ENCODE measurements at regions not wholly inside any gene's neighbourhood (a gene's known extent, or its start where the extent isn't known, plus 50 kb on each side); places are given as distances from the start of the nearest gene placed in this dataset.
"Not testable (repeated sequence)": the region's sequence is repeated elsewhere in the genome, so short reads cannot be mapped to it uniquely, and the experiment has no call there.

DNA sequence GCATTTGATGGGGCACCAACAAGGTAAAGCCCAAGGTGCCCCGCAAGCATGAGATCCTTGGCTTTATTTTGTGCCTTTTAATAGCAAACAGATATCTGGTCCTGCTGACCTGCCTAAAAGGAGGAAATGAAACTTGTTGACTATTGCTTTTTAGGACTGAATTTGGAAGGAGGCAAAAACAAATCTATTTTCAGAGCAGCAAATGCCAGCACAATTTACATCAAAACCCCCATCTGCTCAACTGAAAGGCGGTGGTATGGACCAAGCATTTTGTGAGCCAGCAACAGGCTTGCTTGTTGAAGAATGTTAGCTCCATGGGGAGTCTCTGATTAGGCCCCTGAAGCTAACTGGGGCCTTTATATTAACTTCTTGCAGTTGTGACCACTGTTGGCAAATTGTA is 192.6 kb upstream of the E2F8 start:
- no peak for DNase-seq (ENCODE audit: low read depth)

DNA sequence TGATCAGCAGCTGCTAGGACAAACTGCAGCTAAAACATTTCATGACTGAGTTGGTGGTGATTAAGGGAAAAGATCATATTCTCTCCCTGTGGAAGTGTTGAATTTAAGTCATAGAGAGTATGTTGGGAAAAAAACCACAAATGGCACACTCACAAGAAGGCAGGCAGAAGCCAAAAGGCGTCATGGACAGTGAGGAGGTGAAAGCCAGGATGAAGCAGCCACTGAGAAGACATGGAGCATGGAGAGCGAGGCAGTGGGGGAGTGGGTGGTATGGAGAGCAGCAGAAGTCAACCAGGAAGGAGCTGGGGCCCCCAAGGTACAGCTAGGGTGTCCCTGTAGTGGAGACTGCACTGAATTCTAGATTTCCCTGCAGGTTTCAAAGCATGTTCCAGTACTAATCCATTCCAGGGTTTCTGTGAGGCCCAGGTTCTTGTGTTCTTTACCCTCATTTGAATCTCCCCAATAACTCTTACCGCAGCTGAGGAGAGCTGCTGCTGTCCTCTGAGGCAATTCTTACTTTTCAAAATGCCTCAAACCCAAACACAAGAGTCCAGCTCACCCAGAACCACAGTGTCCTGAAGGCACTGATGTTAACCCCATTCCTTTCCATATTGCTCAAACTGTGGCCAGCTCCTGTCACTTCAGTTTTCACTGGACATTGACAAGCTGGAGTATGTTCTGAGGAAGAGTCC is 191.8 kb upstream of the E2F8 start:
- DNase-seq (ENCODE audit: low read depth), result no peak

DNA sequence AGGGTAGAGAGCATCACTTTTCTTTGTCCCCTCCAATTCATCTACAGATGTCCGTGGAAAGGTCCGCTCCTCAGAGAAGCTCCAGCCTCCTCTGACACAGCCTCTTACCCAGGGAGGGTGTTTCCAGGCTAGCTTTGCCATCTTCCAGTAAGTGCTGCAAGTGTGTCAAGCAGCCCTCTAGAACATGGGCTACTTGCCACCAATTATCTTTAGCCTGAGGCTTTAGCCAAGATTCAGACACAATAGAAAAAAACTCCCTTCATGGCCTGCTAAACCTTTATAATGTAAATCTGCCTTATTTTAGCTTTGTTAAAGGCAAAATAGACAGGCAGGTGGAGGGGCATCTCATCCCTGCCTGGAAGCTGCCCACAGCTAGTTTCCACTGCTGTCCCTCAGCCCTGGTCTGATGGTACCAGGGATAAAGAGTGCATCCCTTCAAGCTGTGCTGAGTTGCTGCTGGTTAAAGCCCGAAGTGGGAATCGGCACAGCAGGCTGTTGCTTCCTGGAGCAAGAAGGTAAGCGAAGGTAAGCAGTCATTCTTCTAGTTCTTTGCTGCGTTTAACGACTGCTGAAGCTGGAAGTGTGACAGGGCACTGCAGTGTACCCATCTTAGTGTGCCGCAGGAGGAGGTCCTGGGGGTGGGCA is 190.1 kb upstream of the E2F8 start:
- no peak for DNase-seq (ENCODE audit: low read depth)

DNA sequence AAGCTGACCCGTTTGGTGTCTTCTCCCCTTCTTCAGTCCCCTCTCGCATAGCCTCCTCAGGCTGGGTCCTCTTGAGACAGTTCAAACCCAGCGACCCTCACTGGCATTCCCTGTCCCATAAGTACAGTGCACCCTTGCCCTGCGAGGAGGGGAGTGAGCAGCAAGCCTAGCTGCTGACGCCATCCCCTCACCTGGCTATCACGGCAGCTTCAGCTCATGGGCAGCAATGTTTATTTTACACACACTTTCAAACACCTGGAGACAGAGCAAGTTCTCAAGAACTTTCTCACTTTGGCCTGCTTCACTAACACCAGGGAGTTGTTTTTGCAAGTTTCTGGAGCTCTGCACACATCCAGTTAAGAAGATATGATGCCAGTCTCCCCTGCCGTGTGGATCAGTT is 189.6 kb upstream of the E2F8 start:
- DNase-seq (ENCODE audit: low read depth), result no peak

DNA sequence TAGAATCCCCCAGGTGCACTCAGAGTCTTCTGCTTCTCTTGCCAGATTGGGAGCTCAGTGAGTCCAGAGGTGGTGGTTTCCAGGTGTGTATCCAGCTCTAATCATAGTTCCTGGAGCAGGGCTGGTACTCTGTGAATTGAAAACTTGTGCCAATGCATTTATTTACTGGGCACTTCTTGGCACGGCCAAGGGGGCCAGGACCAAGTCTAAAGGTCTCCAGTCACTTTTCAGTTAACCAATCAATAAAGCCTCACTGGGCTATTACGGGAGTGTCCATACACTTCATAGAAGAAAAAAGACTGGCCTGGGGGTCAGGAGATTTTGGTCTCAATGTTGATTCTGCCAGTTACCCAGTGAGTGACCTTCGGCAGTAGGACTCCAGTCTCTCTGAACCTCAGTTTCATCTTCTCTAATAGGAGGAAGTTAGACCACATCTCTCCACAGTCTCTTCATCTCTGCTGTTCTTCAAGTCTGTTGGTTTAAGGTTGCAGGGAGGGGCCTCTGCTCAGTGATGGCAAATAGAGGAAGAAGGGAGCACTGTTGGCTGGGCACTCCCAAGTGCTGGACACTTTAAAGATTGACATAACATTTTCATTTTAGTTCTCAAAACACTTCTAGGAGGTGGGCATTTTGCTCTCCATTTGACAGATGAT is 188.5 kb upstream of the E2F8 start:
- no peak for DNase-seq (ENCODE audit: low read depth)

DNA sequence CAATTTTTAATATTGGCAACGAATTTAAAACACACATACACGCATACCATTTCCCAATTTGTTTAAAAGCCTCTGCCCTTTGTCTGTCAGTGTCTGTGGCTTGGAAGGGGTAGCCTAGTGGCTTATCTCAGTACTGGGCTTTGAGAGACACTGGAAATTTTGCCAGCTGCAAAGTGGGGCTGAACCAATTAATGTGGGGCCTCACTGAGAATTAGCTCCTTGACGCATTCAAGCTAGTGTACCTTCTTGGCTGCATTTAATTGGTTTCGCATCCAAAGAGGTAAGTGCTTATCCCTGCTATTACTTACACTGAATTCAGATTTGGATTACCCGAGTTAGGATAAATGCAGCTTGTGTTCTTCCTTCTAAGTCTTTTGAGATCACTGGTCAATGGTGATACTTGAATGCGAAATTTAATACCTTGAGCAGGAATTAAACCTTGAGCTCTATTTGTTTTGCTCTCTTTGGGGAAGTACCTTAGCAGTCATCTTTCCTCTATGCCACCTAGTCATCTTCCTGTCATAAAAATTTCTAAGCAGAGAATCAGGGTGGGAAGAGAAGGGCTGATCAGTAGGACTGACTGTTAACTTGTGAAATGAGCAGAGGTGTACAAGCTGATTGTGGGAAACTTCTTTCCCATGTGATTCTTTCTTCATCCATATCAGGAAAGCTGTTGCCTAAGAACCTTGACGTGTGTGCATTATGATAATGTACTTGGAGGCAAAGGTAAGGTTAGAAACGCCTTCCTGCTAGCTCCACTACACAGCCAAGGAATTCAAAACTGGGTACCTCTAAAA is 187.7 kb upstream of the E2F8 start:
- DNase-seq (ENCODE audit: low read depth), result no peak

DNA sequence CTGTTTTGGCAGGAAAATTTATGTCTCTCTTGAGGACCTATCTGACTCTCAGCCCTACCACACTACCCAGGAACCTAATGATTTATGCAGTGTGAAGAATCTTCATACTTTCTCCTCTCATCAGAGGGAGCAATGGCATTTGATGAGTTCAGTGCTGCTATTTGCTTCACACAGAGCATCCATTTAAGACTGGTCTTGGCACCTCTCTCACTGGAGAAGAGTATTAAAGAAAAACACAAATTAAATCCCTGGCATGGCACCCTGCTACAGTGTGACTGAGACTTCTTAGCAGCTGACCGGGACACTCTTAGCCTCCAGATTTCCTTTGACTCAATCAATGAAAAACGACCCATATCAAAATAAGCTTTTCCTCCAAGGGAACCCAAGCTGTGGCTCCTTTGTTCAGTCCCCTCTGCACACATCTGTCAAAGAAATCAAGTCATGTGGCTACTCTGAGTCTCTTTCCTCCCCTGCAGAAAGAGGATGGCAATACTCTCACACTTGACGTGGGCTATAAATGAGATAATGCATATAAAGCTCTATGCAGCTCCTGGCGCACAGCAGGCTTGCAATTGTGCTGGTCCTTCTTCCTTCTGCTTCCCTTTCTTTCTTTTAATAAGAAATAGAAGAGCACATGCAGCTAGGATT is 186.1 kb upstream of the E2F8 start:
- no peak for DNase-seq (ENCODE audit: low read depth)

DNA sequence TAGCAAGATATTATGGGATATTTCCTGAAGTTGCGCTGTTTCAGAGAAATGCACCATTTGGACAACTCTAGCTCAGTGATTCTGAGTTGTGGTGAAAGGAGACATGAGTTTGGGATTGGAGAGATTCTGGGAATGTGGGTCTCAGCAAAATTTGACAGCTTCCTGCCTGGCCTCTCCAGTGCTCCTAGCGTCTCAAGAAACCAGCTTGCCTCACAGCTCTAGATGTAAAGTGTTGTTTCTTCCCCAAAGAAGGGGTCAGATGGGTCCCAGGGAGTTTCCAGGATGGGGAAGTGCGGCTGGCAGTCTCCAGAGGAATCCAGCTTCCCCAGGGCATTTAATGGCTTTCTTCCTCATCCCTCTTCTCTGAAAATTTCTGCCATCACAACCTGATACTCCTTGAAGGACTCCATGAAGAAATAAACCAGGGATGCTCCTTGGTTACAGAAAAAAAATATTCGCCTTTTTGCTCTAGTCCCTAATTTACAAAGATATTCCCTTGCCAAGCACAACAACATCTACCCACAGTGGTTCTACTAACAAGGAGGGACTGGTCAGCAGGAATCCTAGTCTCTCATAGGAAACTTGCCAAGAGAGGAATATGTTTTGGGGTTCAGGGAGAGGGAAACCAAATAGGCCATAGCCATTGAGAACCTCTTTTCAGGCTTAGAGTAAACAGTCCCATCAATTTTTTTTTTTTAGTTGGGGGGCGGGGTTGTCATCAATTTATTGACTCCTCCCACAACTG is 185.4 kb upstream of the E2F8 start:
- no peak for DNase-seq (ENCODE audit: low read depth)

DNA sequence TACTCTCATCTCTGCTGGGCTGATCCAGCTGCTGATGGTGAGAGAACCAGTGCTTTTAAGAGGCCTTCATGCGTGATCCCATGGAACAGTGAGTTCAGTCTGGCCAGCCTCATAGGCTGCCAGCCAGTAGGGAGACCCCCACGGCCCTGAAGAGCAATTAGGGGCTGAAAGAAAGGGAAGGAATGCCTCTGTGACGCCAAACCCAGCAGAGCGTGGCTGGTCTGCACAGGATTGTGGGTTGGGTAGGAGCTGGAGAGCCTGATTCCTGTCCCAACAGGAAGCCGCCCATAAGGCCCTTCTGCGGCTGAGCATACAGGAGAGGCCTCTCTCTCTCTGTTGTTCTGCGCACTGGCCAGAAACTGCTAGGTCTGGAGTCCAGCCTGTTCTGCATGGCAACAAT is 181.5 kb upstream of the E2F8 start:
- DNase-seq (ENCODE audit: low read depth), result no peak

DNA sequence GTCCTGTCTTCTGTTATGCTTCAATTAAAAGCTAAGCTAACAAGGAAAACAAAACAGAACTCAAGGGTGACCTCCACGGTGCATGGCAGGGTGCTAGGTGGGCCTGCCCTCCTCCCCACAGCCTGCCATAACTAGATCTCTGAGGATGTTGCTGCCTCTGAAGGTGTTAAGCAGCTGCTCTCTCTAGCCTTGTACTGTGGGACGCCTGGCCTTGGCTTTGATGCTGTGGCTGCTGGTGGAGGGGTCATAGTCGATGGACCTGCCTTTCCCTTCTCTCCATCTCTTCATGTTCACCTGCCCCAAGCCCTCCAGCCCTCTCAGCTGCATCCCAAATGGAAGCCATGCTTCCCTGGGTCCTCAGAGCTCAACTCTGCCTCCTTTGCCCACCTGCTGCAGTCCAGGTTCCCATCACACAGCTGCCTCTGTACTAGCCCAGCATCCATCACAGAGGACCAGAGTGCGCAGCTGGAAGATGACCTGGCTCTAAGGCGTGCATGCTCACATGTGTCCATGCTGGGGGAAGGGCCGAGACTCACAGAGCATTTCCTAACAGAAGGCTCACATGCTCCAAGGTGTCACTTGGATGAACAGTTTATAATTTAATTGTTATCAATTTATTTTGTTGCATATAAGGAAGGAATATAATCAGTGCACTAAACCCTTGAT is 180.3 kb upstream of the E2F8 start:
- no peak for DNase-seq (ENCODE audit: low read depth)

DNA sequence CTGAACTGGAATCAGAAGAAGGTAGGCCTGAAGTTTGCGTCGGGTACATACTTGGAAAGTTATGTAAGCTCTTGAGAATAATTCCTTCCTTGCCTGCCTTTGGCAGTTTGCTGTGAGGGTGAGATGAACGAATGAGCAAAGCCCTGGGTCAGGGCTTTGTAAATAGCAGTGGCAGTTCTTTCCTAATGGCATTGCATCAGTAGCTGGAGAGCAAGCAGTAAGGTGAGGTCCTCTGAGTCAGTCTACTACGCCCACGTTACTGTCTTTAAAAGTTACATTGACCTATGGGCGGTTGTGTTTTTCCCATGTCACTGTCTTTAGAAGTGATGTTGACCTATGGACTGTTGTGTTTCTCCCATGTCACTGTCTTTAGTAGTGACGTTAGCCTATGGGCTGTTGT is 179.1 kb upstream of the E2F8 start:
- DNase-seq (ENCODE audit: low read depth), result no peak

DNA sequence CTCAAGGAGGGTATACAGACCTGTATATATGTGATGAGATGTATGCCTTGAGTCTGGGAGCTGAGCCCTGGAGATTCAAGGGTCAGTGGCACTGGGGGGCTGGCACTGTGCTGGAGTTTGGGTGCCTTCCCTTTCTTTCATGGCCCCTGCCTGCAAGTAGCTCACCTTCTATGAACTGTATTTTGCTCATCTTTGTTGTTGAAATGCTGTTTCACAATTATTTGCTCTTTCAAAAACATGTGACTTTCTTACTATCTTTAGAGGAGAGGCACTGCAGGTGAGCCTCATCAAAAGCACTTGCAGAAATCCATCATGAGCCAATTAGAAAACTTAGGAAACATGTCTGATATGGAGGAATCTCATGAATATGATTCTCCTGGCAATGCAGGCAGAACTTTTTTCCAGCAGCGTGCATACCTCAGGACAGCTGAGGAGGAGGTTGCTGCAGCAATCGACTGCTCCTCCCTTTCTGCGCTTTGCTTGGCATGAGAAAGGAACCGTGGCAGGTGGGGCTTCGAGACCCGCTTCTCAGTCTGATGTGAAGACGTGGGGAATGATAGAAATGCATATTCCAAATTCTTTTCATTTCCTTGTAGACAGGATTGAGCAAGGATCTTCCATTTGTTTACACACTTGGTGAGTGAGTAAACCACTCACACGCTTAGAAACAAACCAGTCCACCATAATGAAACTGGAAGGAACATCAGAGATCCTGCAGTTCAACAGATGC is 178.4 kb upstream of the E2F8 start:
- no peak for DNase-seq (ENCODE audit: low read depth)

DNA sequence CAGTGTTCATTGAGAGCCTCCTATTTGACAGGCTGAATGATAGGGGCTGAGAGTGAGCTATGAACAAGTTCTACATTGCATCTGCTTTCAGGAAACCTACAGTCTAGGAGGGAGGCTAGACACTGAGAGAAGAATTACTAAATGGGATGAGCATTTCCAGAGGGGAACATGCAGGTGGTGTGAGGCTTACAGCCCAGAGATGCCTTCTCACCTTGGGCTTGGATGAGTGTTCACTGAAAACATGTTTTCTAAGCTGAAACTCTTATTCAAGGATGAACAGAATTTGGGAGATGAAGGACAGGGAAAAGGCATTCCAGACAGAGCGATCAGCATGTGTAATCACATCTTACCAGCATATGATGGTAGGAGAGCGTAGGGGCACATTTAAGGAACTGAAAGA is 177.5 kb upstream of the E2F8 start:
- DNase-seq (ENCODE audit: low read depth), result no peak

DNA sequence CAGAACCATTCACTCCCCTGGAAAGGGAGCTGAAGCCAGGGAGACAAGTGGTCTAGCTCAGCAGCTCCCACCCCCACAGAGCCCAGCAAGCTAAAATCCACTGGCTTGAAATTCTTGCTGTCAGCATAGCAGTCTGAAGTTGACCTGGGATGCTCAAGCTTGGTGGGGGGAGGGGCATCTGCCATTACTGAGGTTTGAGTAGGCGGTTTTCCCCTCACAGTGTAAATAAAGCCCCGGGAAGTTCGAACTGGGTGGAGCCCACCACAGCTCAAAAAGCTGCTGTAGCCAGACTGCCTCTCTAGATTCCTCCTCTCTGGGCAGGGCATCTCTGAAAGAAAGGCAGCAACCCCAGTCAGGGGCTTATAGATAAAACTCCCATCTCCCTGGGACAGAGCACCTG is 171.3 kb upstream of the E2F8 start:
- not testable (repeated sequence) for DNase-seq (ENCODE audit: low read depth)

DNA sequence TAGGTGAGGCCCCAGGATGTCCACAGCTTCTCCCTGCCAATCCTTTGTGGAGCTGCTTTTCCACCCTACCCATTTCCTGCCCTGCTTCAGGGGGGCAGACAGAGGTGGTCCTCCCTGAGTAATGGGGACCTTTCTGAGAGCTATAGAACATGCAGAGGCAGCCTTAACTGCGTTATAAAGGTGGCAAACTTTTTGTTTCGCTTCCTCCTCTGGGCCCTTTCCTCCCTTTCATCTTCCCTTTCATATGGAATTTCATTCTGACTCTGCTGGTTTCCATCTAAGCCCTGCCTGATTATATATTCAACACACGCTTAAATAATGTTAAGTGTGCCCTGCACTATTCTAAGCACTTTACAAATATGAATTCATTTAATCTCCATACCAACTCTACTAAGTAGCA is 169.3 kb upstream of the E2F8 start:
- DNase-seq (ENCODE audit: low read depth), result no peak

DNA sequence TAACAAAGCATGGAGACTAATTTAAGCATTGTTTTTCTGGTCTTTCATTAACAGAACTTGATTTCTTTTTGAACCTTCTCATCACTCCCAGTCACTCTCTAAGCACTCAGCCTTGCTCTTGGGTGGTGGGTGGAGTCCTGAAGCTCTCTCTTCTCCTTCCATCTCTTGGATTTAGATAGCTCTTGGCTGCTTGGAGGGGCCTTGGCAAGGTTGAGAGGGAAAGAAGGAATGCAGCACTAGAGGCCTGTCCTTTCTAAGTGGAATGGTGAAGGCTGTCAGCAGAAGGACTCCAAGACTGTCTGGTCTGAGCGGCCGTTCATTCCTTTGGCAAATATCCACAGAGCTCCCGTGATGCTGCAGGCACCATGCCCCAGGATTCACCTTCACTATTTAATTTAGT is 168.6 kb upstream of the E2F8 start:
- DNase-seq (ENCODE audit: low read depth), result no peak

DNA sequence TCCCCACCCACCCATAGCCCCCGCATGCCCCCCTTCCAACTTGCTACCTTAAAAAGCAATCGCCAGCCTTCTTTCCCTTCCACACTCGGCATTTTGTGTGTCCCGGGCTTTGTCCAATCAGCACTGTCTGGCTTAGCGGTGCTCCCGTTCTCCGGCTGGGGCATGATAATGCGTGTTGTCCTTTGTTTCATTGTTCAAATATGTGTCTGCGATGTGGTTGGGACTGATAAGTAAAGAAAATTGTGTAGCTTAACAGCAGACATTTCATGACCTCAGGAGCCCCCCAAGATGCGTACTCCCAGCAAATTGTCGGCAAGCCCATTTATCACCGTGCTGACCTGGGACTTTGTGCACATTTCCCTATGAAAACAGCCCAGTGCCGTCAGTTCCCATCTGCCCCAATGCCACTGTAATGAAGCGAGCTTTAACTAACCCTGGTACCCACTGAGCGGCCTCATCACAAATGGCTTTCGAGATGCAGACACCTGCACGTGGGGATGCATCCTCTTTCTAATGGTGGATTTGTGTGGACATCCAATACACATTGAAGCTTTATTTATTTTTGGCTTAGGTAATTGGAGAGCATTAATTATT is 167.0 kb upstream of the E2F8 start:
- no peak for DNase-seq (ENCODE audit: low read depth)

DNA sequence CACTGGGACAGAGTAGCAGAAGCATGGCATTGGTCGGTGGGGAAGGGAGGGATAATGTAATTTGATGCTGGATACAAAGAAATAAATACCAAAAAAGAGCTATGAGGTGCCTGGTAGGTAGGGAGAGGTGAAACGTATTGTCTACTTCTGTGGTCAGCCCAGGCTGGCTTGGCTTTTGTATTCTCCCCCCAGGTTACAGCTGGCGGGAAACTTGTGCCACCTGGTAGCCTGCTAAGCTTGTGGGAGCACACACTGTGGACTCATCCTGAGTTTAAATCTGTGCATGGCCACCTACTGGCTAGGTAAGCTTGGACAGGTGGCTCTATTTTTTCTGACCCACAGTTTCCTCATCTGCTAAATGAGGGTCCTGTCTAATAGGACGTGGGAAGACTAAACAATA is 165.2 kb upstream of the E2F8 start:
- no peak for DNase-seq (ENCODE audit: low read depth)

DNA sequence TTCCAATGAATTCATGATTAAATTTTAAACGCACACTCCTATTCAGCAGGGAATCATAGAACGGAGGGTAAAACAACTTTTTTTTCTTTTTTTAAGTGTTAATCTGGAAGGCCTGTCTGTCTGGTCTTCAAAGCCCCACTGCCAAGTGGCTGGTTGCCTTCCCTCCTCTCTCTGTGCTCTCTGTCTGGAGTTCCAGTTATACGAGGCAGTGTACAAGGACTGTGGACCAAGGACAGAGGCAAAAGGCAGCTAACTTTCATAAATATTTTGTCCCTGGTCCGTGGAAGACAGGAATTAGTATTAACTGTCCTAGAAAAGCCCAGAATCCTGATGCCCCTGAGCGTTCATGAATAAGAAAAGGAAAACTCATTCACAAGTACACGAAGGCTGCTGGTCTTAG is 164.0 kb upstream of the E2F8 start:
- no peak for DNase-seq (ENCODE audit: low read depth)
